Urinary bladder (tissue), 3 donors: ENCODE measurements at regions not wholly inside any gene's neighbourhood (a gene's known extent, or its start where the extent isn't known, plus 50 kb on each side); places are given as distances from the start of the nearest gene placed in this dataset.

Source experiments
- DNase-seq: peaks from one replicate; pipeline ENCODE4 v3.0.0-alpha.2; 2015; ENCODE audit errors: extremely low spot score
- H3K27ac ChIP-seq: one replicate; pipeline ENCODE4 v1.5.1; 2013; ENCODE audit warnings: low read depth, mild to moderate bottlenecking, moderate library complexity
- H3K36me3 ChIP-seq: one replicate; pipeline ENCODE4 v1.6.1; 2013; ENCODE audit warnings: mild to moderate bottlenecking, moderate library complexity; ENCODE audit not compliant: insufficient read depth
- H3K4me1 ChIP-seq: one replicate; pipeline ENCODE4 v1.6.1; 2013; ENCODE audit warnings: mild to moderate bottlenecking, moderate library complexity; ENCODE audit not compliant: insufficient read depth
- H3K4me3 ChIP-seq: one replicate; pipeline ENCODE4 v1.5.1; 2013; ENCODE audit warnings: low read depth, low read length
- WGBS: extraction: QIAGEN DNeasy Blood & Tissue Kit; methylation state at CpG from one replicate; pipeline ENCODE4 v1.1.7; 2013; 5-methylcytosine and 5-hydroxymethylcytosine counted together
- donor health status: healthy with polysubstance abuse.
- donor health status: healthy.

DNA sequence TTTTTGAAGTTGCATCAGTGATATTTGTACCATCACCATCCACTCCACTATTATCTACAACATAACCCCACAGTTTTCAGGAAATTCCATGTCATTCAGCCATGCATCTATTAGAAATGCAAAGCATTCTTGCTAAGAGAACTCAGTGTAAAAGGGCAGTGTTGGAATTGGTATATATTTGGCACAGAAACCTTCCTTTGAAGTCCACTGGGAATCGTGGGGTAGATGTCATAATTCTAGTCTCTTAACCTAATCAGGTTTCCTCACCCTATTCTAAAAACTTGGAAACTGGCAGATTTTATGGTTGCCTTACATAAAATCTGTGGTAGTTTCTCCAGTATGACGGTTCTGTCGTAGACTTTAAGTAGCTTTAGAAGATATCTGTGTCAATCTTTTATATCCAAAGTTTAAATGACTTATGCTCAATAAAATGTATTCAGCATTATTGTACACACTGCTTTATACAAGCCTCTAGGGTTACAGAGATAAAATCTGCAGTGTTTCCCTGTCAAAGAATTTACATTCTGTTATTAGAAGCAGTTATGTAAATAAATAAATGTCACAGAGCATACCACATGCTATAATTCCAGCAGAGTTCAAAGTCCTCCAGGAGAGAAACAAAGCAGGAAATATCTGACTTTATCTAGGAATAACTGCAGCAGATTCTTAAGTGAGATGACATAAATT lies 704.4 kb upstream of the CELF2 start:
- WGBS, result 35% methylated on average over 3 of the region's 3 CpGs
- no peak for DNase-seq
- H3K27ac ChIP-seq, result no peak overlapping the region
- H3K4me1 ChIP-seq, result no peaks in the 10 kb centered on the region
- H3K4me3 ChIP-seq, result no peak overlapping the region
- no peaks in the 10 kb centered on the region for H3K36me3 ChIP-seq

DNA sequence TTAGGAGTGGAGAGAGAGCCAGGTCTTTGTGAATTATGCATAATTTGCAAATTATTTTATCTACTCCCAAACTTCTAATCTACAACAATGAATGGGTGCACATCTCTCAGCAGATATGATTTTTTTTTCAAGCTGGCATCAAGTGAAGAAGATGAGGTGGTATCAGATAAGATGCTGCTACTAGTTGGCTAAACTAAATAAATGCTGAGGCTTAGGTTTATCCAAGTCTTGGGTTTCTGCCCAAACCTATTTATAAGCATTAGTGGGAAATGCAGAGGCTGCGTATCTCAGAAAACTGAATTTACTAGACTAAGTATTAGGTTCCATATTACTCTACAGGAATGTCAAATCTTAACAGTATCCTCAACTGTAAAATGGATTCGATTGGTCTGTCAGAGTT lies 703.0 kb upstream of the CELF2 start:
- H3K27ac ChIP-seq, result no peak overlapping the region
- H3K4me3 ChIP-seq, result no peak overlapping the region
- no peaks in the 10 kb centered on the region for H3K4me1 ChIP-seq
- DNase-seq, result no peak
- no peaks in the 10 kb centered on the region for H3K36me3 ChIP-seq
- 73% methylated on average over 2 of the region's 2 CpGs for WGBS

DNA sequence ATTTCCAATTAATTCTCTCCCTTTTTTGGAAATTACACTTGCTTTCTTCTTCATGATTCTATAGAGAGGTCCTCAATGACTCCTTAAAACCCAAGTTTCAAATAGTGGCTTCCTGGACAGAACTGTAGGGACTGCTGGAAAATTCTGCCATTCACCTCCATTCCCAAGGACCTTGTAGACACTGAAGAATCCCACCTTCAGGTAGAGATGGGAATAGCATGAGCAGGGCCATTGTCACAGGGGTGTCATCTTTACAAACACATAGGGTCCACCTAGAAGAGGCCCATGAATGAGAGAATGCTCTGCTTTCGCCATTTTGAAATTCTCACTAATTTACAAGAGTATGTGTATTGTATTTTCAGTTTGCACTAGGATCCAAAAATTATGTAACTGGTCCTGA lies 701.7 kb upstream of the CELF2 start:
- no peak for DNase-seq
- WGBS, result 99% methylated on average over 1 of the region's 1 CpG

DNA sequence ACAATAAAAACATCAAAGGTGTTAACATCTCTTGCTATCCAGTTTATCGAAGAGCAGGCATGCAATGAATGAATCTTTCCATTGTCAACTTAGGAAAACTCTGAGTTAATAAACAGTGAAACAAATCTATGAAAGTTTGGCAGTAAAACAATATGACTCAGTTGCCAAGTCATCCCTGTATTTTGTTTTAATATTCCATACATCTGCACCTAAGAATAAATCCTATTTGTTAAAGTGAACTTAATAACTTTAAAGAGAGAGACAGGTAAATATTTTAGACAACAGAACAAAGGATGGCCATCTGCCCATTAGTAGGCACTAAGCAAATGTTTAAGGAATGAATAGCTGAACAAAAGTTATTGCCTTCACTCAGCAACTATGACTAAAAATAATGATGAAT lies 700.5 kb upstream of the CELF2 start:
- Histone ChIP-seq H3K27ac (no peak overlapping the region), H3K4me3 (no peak overlapping the region), H3K4me1 (no peaks in the 10 kb centered on the region), H3K36me3 (no peaks in the 10 kb centered on the region)
- 64% methylated on average over 1 of the region's 1 CpG for WGBS
- DNase-seq, result no peak

More for the DNA sequence above, 701.7 kb upstream of the CELF2 start:
- no peak overlapping the region for H3K4me3 ChIP-seq
- no peak overlapping the region for H3K27ac ChIP-seq
- no peaks in the 10 kb centered on the region for H3K4me1 ChIP-seq
- no peaks in the 10 kb centered on the region for H3K36me3 ChIP-seq

DNA sequence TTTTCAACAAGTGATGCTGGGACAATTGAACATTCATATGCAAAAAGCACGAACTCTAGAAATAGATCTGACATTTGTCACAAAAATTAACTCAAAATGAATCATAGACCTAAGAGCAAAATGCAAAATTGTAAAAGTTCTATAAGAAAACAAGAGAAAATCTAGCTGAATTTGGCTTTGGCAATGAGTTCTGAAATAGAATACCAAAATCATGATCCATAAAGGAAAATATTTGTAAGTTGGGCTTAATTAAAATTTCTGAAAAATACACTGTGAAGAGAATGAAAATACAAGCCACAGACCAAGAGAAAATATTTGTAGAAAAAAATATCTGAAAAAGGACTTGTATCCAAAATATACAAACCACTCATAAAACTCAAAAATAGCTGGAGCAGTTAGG lies 698.8 kb upstream of the CELF2 start:
- WGBS, result 80% methylated on average over 1 of the region's 1 CpG
- no peak for DNase-seq
- Histone ChIP-seq H3K4me3 (no peak overlapping the region), H3K4me1 (no peaks in the 10 kb centered on the region), H3K27ac (no peak overlapping the region), H3K36me3 (no peaks in the 10 kb centered on the region)

DNA sequence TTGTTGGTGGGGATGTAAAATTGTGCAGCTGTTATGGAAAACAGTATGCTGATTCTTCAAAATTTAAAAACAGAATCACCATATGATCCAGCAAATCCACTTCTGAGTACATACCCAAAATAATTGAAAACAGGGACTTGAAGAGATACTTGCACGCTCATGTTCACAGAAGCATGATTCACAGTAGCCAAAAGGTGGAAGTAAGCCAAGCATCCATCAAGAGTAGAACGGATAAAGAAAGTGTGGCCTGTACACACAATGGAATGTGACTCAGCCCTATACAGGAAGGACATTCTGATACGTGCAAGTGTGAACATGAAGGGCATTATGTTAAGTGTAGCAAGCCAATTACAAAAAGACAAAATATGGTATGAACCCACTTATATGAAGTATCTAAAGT lies 696.7 kb upstream of the CELF2 start:
- H3K36me3 ChIP-seq, result no peaks in the 10 kb centered on the region
- H3K4me1 ChIP-seq, result no peaks in the 10 kb centered on the region
- no peak for DNase-seq
- H3K4me3 ChIP-seq, result no peak overlapping the region
- H3K27ac ChIP-seq, result no peak overlapping the region
- WGBS, result 63% methylated on average over 3 of the region's 3 CpGs

DNA sequence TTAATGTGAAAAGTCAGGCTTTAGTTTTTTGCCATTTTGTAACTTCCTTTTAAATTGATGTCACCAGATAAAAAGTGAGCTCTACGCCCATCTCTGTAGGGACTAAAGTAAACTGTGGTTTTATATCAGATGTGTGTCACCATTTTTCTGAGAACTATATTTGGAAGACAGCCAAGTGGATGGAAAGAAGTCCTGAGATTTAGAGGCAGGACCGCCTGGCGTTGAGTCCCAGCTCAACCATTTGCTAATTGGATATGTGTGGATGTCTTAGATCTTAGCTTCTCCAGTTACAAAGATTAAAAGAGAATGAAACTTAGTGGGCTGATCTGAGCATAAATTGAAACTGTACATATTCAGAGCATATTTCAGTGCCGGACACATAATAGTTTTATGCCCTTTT lies 691.6 kb upstream of the CELF2 start:
- DNase-seq, result no peak
- WGBS, result 59% methylated on average over 4 of the region's 4 CpGs
- Histone ChIP-seq H3K4me1 (no peaks in the 10 kb centered on the region), H3K36me3 (no peaks in the 10 kb centered on the region), H3K27ac (no peak overlapping the region), H3K4me3 (no peak overlapping the region)

DNA sequence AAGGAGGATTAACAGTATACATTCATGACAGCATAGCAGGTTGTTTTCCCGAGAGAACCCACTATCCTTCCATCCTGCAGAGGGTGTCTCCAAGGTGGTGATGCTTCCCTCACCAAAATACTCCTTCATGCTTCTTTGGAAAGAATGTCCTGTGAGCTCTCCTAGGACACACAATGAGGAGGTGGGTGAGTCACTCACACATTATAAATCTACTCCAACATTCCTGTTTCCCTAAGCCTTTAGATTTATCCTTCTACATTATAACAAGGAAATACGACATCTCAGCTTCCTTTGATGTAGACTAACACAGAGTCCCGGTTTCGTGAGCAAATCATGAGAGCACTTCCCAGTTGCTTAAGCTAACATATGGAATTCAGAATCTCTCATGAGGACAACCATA lies 689.7 kb upstream of the CELF2 start:
- 90% methylated on average over 4 of the region's 4 CpGs for WGBS
- no peaks in the 10 kb centered on the region for H3K4me1 ChIP-seq
- DNase-seq, result no peak
- H3K4me3 ChIP-seq, result no peak overlapping the region
- no peaks in the 10 kb centered on the region for H3K36me3 ChIP-seq
- no peak overlapping the region for H3K27ac ChIP-seq

DNA sequence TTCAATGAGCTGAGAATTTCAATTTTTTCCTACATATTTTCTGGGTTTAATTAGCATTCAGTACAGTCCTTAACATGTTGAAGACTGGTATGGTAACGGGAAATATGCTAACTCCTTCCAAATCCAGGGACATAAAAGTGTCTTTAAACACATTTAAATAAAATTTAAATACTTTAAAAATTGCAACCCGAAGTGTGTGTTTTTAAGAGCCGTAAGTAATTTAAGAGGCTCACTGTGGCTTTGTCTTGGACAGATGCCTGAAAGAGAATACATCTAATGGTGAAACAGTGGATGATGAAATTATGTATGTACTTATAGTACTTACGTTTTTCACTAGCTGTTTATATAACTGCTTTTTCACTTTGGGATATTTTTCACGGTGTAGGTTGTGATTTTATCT lies 687.3 kb upstream of the CELF2 start:
- 60% methylated on average over 5 of the region's 5 CpGs for WGBS
- Histone ChIP-seq H3K4me3 (no peak overlapping the region), H3K4me1 (no peaks in the 10 kb centered on the region), H3K36me3 (no peaks in the 10 kb centered on the region), H3K27ac (no peak overlapping the region)
- DNase-seq, result no peak

DNA sequence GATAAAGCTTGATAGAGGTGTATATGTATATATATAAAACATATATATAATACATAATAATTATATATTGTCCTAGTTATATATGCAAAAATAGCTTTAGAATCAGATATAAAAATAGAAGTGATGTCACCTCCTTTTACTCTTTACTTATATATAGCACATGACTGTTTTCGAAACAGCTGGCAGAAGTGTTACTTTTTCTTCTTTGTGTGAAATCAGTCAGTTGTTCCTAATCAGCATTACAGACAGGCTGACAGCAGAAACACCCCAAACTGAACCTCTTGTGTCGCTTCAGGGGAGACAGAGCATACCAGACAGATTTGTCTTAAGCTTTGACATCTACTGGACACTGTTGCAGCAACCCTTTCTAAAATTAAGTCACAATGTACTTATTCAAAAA lies 684.9 kb upstream of the CELF2 start:
- Histone ChIP-seq H3K36me3 (no peaks in the 10 kb centered on the region), H3K4me3 (no peak overlapping the region), H3K27ac (no peak overlapping the region), H3K4me1 (no peaks in the 10 kb centered on the region)
- WGBS, result 86% methylated on average over 2 of the region's 2 CpGs
- DNase-seq, result no peak

DNA sequence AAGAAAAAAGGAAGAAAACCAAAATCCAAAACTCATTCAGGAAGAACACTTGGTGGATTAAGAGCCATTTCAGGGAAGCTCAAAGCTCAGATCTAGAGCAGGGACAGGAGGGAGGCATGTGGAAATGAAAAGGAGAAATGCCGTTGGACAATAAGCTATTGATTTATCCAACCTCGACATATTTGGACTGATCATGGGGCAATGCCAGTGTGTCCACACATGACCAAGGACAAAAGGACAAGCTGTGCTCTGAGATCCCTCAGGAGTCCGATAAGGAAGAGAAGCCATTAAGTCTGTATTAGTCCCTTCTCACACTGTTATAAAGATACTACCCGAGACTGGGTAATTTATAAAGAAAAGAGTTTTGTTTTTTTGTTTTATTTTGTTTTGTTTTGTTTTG lies 684.0 kb upstream of the CELF2 start:
- no peaks in the 10 kb centered on the region for H3K36me3 ChIP-seq
- DNase-seq, result no peak
- WGBS, result 90% methylated on average over 4 of the region's 4 CpGs
- no peak overlapping the region for H3K4me3 ChIP-seq
- H3K27ac ChIP-seq, result no peak overlapping the region
- no peaks in the 10 kb centered on the region for H3K4me1 ChIP-seq

DNA sequence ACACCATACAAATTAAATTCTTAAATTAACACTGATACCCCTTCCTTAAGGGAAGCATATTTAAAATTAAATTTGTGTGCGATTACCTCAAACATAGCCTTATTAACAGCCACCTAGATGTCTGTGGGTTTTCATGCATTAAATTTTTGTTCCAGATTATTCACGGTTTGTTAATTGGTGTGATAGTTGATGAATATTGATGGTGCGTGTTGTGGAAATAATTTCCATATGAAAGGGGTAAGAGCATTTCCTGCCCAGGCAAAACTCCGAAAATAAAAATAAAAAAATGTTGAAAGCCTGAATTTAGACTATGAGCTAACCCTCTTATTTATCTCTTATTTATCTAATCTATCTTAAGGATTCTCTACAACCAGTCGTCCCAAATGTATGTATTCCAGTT lies 679.3 kb upstream of the CELF2 start:
- H3K27ac ChIP-seq, result no peak overlapping the region
- H3K4me3 ChIP-seq, result no peak overlapping the region
- H3K36me3 ChIP-seq, result no peaks in the 10 kb centered on the region
- DNase-seq, result no peak
- WGBS, result 82% methylated on average over 5 of the region's 5 CpGs
- no peaks in the 10 kb centered on the region for H3K4me1 ChIP-seq

DNA sequence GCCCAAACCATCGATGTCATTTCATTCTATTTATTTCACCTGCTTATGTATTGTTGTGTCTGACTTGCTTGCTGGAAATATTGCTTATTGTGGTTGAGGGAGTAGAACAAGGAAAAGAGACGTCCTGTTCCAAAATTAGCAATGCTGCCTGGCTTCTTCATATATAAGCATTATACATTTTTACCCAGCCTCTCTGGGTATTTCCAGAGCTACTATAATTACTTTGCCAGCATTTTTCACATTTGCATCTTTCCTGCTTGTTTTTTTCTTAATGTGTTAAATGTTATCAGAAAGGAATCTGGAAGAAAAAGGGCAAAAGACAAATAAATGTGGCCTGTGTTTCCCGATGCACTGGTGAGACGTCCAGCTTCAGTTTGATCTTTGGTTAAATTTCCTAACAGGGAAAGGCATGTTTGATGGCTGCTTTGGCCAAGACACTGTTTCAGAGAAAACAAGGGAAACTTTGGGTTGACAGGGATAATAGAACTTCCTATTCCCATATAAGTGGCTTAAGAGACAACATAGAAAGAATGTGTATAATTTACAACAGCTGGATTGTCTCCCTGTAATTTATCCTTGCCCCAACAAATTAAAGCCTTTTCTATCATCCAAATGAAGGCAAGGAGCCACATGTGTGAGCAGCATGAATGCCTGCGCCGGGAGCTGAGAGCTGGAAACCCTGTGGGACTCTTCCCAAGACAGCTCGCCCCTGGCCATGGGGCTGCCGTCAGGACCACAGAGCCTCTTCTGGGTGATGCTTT lies 671.1 kb upstream of the CELF2 start:
- H3K36me3 ChIP-seq, result no peaks in the 10 kb centered on the region
- no peak overlapping the region for H3K4me3 ChIP-seq
- WGBS, result 49% methylated on average over 8 of the region's 8 CpGs
- no peaks in the 10 kb centered on the region for H3K4me1 ChIP-seq
- no peak overlapping the region for H3K27ac ChIP-seq
- DNase-seq, result no peak

DNA sequence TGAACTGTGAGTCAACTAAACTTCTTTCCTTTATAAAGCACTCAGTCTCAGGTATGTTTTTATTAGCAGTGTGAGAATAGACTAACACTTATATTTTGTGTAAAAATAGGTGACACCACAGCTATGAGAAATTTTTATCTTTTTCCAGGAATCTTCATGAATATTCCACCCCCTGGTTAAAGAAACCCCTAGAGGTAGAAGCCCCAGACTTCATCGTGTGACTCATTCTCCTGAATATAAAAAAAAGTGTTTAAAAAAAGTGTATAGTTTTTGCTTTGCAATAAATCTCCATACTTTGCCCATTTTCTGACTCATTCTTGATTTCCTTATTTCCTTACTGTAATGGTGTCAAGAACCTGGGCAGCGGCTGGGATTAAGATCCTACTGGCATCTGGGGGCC lies 667.6 kb upstream of the CELF2 start:
- 96% methylated on average over 2 of the region's 2 CpGs for WGBS
- Histone ChIP-seq H3K36me3 (no peaks in the 10 kb centered on the region), H3K27ac (no peak overlapping the region), H3K4me3 (no peak overlapping the region), H3K4me1 (no peaks in the 10 kb centered on the region)
- DNase-seq, result no peak
